ENCODE measurements at regions not wholly inside any gene's neighbourhood (a gene's known extent, or its start where the extent isn't known, plus 50 kb on each side); places are given as distances from the start of the nearest gene placed in this dataset.

GRCh38 chr18:34991152-34991551 is 50.1 kb upstream of the MAPRE2 start:
- no peaks in the 10 kb centered on the region for H3K9me3 ChIP-seq (ENCODE audit: control insufficient read depth in 2 of 3, insufficient read depth in 1 of 3, low read length in 3 of 3)
- DNase-seq (no peak), FAIRE-seq (no peak)
- H3K4me1 ChIP-seq (ENCODE audit: control insufficient read depth in 2 of 3, insufficient read depth in 2 of 3, low read depth in 1 of 3, low read length in 3 of 3) = no peaks in the 10 kb centered on the region
- intact Hi-C loops (cut with DNase I) = no loop called here
- H3K4me3 ChIP-seq (ENCODE audit: low read length in 3 of 3) = no peak overlapping the region
- H3K36me3 ChIP-seq (ENCODE audit: control insufficient read depth in 2 of 3, insufficient read depth in 3 of 3, low read length in 3 of 3) = no peaks in the 10 kb centered on the region
- TF ChIP-seq CTCF (IDR thresholded peaks at IDR 0.05; ENCODE audit: borderline replicate concordance, extremely low read depth, insufficient read depth) = no peak
- H3K27me3 ChIP-seq (ENCODE audit: control insufficient read depth, insufficient read depth, low read length) = no peaks in the 10 kb centered on the region
- no peak overlapping the region for H3K9ac ChIP-seq (ENCODE audit: low read length in 3 of 3)
- no peak overlapping the region for H3K27ac ChIP-seq (ENCODE audit: low read depth in 2 of 2, low read length in 2 of 2)

Data from kidney (tissue), 13 donors.